ENCODE measurements at regions not wholly inside any gene's neighbourhood (a gene's known extent, or its start where the extent isn't known, plus 50 kb on each side); places are given as distances from the start of the nearest gene placed in this dataset.

GRCh38 chr2:208584378-208584985, 177.9 kb downstream of the PTH2R start (continued):
- TF ChIP-seq CHD7 (IDR thresholded peaks at IDR 0.05; ENCODE audit: insufficient replicate concordance, low read length): no peak
- TF ChIP-seq SP4 (IDR thresholded peaks at IDR 0.05; ENCODE audit: low read length): no peak
